SK-N-MC (cell line): ENCODE measurements at regions not wholly inside any gene's neighbourhood (a gene's known extent, or its start where the extent isn't known, plus 50 kb on each side); places are given as distances from the start of the nearest gene placed in this dataset.

Experiments
- EZH2 ChIP-seq: fragments of 200-600 bp; sonication (generic); IDR thresholded peaks from one replicate; pipeline ENCODE4 v1.6.1; 2017; ENCODE audit warnings: antibody characterized with exemption
- FOXP2 ChIP-seq: optimal IDR thresholded peaks from 2 replicates; pipeline ENCODE3; 2011; ENCODE audit warnings: mild to moderate bottlenecking, moderate library complexity; ENCODE audit not compliant: insufficient read depth; ENCODE audit errors: extremely low read length, control extremely low read depth
- POLR2AphosphoS5 ChIP-seq: IDR thresholded peaks from 2 replicates; pipeline ENCODE4 v1.6.1; 2012; ENCODE audit warnings: mild to moderate bottlenecking, low read depth, low read length, borderline replicate concordance

DNA sequence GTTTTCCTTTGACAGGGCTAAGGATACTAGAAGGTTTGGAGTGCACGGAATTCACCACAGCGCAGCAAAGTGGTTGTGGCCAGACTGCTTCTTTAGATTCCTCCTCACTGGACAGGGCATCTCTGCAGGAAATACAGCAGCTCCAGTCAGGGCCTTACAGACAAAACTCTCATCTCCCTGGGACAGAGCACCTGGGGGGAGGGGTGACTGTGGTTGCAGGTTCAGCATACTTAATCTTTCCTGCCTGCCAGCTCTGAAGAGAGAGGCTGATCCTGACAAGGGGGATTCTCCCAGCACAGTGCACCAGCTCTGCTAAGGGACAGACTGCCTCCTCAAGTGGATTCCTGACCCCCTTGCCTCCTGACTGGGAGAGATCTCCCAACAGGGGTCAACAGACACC lies 1257.9 kb downstream of the NXPH1 start:
- TF ChIP-seq POLR2AphosphoS5, result no peak
- no peak for TF ChIP-seq EZH2
- no peak for TF ChIP-seq FOXP2
